HFFc6 (cell line): ENCODE measurements at regions not wholly inside any gene's neighbourhood (a gene's known extent, or its start where the extent isn't known, plus 50 kb on each side); places are given as distances from the start of the nearest gene placed in this dataset.
"Not testable (repeated sequence)": the region's sequence is repeated elsewhere in the genome, so short reads cannot be mapped to it uniquely, and the experiment has no call there.

ENCODE experiments used
- DNase-seq: peaks from one replicate; pipeline ENCODE4 v3.0.0-alpha.2; 2018
- H3K27ac Mint-ChIP-seq: 2 replicates; pipeline ENCODE4 v1.8.0; 2020; ENCODE audit warnings: mild to moderate bottlenecking, mixed read lengths
- H3K27me3 Mint-ChIP-seq: 2 replicates; pipeline ENCODE4 v1.8.0; 2021; ENCODE audit warnings: mild to moderate bottlenecking, moderate library complexity, mixed read lengths; ENCODE audit not compliant: insufficient read depth
- H3K36me3 Mint-ChIP-seq: 2 replicates; pipeline ENCODE4 v1.8.0; 2021; ENCODE audit warnings: low read depth, mixed read lengths
- H3K4me1 Mint-ChIP-seq: 2 replicates; pipeline ENCODE4 v1.8.0; 2020; ENCODE audit warnings: low read depth, mixed read lengths
- H3K4me3 Mint-ChIP-seq: 2 replicates; pipeline ENCODE4 v1.8.0; 2020; ENCODE audit warnings: mild to moderate bottlenecking, moderate library complexity, mixed read lengths
- H3K9me3 Mint-ChIP-seq: 2 replicates; pipeline ENCODE4 v1.8.0; 2020; ENCODE audit warnings: mild to moderate bottlenecking, mixed read lengths
- TF ChIP-seq, protein P1 (sequence below): fragments of 200-600 bp; sonication (generic); IDR thresholded peaks from 2 replicates; pipeline ENCODE4 v1.5.0; 2021; ENCODE audit warnings: antibody characterized with exemption, mild to moderate bottlenecking

DNA sequence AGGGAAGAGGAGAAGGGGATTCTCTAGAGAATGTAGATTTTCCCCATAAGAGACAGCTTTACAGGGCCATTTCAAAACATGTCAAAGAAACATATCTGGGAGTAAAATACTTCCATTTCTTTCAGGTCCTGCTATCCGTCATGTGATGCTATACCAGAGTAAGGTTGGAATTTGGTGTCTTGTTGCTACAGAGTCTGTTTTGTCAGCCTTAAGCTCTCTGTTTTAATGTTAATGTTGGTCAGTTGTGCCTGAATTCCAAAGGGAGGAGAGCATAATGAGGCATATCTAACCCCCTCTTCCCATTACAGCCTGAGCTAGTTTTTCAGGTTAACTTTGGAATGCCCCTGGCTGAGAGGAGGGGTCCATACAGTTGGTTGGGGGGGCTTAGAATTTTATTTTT, 94.7 kb upstream of the CCDC71L start:
- DNase-seq = no peak
- no peak overlapping the region for H3K4me3 Mint-ChIP-seq
- TF ChIP-seq, protein P1, sequence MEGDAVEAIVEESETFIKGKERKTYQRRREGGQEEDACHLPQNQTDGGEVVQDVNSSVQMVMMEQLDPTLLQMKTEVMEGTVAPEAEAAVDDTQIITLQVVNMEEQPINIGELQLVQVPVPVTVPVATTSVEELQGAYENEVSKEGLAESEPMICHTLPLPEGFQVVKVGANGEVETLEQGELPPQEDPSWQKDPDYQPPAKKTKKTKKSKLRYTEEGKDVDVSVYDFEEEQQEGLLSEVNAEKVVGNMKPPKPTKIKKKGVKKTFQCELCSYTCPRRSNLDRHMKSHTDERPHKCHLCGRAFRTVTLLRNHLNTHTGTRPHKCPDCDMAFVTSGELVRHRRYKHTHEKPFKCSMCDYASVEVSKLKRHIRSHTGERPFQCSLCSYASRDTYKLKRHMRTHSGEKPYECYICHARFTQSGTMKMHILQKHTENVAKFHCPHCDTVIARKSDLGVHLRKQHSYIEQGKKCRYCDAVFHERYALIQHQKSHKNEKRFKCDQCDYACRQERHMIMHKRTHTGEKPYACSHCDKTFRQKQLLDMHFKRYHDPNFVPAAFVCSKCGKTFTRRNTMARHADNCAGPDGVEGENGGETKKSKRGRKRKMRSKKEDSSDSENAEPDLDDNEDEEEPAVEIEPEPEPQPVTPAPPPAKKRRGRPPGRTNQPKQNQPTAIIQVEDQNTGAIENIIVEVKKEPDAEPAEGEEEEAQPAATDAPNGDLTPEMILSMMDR = no peak
- peaks cover under 1% of the 10 kb centered on the region for H3K27me3 Mint-ChIP-seq
- H3K36me3 Mint-ChIP-seq = peaks cover 17% of the 10 kb centered on the region
- H3K4me1 Mint-ChIP-seq = peaks cover 9% of the 10 kb centered on the region
- no peaks in the 10 kb centered on the region for H3K9me3 Mint-ChIP-seq
- no peak overlapping the region for H3K27ac Mint-ChIP-seq

DNA sequence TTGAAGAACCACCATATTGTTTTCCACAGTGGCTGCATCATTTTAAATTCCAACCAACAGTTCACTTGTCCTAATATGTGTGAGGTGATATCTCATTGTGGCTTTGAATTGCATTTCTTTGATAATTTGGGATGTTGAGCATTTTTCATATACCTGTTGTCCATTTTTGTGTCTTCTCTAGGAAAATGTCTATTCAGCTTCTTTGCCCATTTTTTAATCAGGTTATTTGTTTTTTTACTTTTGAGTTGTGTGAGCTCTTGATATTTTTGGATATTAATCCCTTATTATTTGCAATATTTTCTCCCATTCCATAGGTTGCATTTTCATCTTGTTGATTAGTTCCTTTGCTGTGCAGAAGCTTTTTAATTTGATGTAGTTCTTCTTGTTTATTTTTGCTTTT, 95.1 kb upstream of the CCDC71L start:
- peaks cover 17% of the 10 kb centered on the region for H3K36me3 Mint-ChIP-seq
- no peak overlapping the region for H3K4me3 Mint-ChIP-seq
- DNase-seq = no peak
- no peaks in the 10 kb centered on the region; the same call in 1 of the 2 replicates for H3K27me3 Mint-ChIP-seq
- TF ChIP-seq, protein P1 = no peak
- H3K9me3 Mint-ChIP-seq = no peaks in the 10 kb centered on the region
- no peak overlapping the region for H3K27ac Mint-ChIP-seq
- peaks cover 10% of the 10 kb centered on the region for H3K4me1 Mint-ChIP-seq

DNA sequence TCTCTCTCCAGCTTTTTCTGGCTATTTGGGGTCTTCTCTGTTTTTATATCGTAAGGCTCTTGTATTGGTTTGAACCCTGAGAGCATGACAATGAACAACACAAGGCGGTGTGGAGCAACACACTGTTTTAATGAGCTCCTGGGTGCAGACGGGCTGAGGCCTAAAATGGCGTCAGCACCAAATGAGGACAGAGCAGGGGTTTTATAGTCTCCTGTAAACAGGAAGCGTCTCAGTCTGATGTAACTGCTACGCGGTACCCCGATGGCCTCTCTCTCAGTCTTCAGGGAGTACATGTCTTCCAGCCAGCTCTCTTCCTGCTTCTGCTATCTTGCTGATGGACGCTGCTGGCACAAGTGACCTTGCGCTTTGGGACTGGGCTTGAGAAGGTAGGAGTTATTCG, 95.9 kb upstream of the CCDC71L start:
- no peak for DNase-seq
- no peaks in the 10 kb centered on the region for H3K9me3 Mint-ChIP-seq
- peaks cover 15% of the 10 kb centered on the region for H3K4me1 Mint-ChIP-seq
- H3K27me3 Mint-ChIP-seq = no peaks in the 10 kb centered on the region; the same call in 1 of the 2 replicates
- peaks cover 17% of the 10 kb centered on the region for H3K36me3 Mint-ChIP-seq
- TF ChIP-seq, protein P1 = no peak
- no peak overlapping the region for H3K27ac Mint-ChIP-seq
- no peak overlapping the region for H3K4me3 Mint-ChIP-seq

DNA sequence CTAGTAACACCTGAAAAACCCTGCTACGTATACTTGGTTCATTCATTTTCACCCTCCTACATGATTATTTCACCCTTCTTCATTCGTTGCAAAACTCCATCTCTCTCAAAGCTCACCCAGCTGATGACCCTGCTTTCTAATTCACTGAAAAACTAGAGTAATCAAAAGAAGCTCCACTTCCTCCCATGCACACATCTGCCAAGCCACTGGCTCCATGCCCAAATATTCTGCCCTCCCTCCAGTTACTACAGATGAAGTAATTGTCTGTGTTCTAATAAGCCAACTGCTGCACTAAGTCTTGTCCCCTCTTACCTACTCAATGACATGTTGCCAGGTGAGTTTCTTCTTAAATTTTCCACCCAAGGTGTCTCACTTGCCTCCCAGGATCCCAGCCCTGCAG, 96.9 kb upstream of the CCDC71L start:
- peaks cover 15% of the 10 kb centered on the region for H3K4me1 Mint-ChIP-seq

DNA sequence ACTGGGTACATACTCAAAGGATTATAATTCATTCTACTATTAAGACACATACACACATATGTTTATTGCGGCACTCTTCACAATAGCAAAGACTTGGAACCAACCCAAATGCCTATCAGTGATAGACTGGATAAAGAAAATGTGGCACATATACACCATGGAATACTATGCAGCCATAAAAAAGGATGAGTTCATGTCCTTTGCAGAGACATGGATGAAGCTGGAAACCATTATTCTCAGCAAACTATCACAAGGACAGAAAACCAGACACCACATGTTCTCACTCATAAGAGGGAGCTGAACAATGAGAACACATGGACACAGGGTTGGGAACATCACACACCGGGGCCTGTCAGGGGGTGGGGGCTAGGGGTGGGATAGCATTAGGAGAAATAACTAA, 101.9 kb upstream of the CCDC71L start:
- not testable (repeated sequence) for DNase-seq, H3K27me3 Mint-ChIP-seq, H3K36me3 Mint-ChIP-seq, H3K27ac Mint-ChIP-seq, H3K4me3 Mint-ChIP-seq, H3K9me3 Mint-ChIP-seq
- H3K4me1 Mint-ChIP-seq = peaks cover 34% of the 10 kb centered on the region

More for the DNA sequence above, 96.9 kb upstream of the CCDC71L start:
- peaks cover 17% of the 10 kb centered on the region for H3K36me3 Mint-ChIP-seq
- no peak for DNase-seq
- no peak overlapping the region for H3K4me3 Mint-ChIP-seq
- H3K27me3 Mint-ChIP-seq = no peaks in the 10 kb centered on the region; the same call in 1 of the 2 replicates
- TF ChIP-seq, protein P1 = no peak
- no peaks in the 10 kb centered on the region for H3K9me3 Mint-ChIP-seq
- no peak overlapping the region for H3K27ac Mint-ChIP-seq

DNA sequence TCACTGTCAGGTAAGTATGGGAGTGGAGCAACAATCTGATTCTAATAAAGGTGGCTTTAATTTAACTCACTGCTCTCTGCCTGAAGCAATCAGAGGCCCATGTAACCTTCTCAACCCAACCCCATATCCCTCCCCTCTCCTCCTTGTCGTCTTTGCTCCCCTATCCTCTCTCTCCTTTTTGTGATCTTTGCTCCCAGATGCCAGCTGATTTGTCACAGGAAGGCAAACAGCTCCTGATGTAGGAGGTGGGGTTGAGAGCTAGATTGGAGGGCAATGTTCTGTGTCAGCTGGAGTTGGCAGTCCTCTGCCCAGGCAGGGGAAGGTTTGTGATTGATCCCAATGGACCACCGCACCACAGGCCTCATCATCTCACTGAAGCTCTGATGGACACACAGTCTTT, 101.4 kb upstream of the PIK3CG start:
- TF ChIP-seq, protein P1 = no peak
- Mint-ChIP-seq H3K27me3 (no peaks in the 10 kb centered on the region; the same call in 1 of the 2 replicates), H3K27ac (no peak overlapping the region), H3K9me3 (no peaks in the 10 kb centered on the region), H3K36me3 (peaks cover 8% of the 10 kb centered on the region; the same call in 1 of the 2 replicates), H3K4me3 (no peak overlapping the region), H3K4me1 (peaks cover 37% of the 10 kb centered on the region)
- DNase-seq = no peak
